ACHN (cell line): ENCODE measurements at regions not wholly inside any gene's neighbourhood (a gene's known extent, or its start where the extent isn't known, plus 50 kb on each side); places are given as distances from the start of the nearest gene placed in this dataset.
A peak's percentile ranks its signal among the peaks of the same experiment; 100 is the strongest.
"Not testable (repeated sequence)": the region's sequence is repeated elsewhere in the genome, so short reads cannot be mapped to it uniquely, and the experiment has no call there.

Experiments
- DNase-seq: peaks from one replicate; pipeline ENCODE4 v3.0.0-alpha.2; 2015
- in situ Hi-C: cut with HindIII; loops from 2 replicates; pipeline ENCODE4 v1.10.0; 2017; ENCODE audit warnings: low sequenced_read_pairs, low pct_ligation_motif_present, low pct_unique_long_range_greater_than_20kb

DNA sequence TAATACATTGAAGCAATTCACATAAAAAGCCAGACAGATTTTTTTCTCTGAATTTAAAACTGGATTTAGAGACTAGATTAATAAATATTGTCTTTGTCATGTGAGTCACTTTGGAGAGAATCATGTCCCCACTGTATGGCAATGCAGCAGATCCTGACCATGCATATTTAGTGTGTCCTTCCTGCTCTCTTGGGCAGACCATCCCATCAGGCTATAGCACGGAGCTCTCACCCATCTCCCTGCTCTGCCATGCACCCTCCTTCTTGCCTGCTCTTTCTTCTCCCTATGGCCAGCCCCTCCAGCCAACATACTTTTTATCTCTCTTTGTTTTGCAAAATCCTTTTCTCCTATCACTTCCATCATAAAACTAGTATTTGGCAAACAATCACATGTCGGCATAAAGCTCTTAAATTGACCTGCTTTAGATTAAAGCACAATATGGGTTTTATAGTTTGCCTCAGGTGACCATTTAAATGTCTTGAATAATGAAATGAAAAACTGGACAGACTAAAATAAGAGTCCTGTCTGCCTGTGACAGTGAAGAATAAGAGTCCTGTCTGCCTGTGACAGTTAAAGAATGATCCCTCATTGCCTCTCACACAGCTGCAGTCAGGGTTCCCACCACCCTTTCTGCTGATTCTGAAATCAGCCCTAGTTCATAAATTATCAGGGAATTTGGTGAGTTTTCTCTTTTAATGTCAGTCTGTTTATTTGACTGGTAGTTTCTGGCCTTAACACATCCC, 315.0 kb upstream of the PLGLB2 start:
- in situ Hi-C loops, DNase-seq: not testable (repeated sequence)

DNA sequence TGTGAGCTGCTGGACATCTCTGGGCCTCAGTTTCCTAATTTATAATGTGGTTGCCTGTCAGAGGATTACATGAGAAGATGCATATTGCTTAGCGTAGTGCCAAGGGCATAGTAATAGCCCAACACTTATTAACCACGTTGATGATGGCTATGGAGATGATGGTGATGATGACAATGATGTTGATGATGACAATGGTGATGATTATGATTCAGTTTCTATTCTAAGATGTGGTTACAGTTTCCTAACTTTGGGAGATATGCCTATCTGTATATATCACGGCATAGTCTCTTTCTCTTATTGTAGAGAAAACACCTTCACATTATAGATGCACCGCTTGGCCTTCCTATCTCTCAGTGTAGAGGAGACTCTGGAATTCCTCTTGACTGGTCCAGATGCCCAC, 311.9 kb upstream of the PLGLB2 start:
- in situ Hi-C loops, DNase-seq: not testable (repeated sequence)

DNA sequence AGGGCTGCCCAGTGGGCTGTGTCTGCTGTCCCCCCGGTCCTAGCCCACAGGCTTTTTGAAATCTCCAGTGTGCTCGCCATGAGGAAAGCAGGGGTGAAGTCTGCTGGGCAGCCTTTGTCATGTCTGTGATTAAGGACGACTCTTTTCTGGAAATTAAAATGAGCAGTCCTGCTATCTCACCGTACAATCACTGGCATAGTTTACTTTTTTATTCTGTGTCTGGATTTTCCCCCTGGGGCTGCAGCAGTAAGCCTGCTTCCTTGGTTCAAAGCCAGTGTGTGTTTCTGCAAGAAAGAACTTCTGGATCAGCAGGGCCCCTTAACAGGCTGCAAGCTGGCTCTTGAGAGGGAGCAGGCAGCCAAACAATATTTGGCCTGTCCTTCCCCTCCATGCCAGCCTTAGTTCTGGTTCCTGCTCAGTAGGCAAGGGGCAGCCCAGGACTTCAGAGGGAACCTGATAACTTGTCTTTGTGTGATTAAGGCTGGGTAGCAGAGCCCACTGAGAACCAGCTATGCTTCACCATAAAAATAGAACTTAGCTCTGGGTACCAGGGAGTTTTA, 310.1 kb upstream of the PLGLB2 start:
- in situ Hi-C loops, DNase-seq: not testable (repeated sequence)

DNA sequence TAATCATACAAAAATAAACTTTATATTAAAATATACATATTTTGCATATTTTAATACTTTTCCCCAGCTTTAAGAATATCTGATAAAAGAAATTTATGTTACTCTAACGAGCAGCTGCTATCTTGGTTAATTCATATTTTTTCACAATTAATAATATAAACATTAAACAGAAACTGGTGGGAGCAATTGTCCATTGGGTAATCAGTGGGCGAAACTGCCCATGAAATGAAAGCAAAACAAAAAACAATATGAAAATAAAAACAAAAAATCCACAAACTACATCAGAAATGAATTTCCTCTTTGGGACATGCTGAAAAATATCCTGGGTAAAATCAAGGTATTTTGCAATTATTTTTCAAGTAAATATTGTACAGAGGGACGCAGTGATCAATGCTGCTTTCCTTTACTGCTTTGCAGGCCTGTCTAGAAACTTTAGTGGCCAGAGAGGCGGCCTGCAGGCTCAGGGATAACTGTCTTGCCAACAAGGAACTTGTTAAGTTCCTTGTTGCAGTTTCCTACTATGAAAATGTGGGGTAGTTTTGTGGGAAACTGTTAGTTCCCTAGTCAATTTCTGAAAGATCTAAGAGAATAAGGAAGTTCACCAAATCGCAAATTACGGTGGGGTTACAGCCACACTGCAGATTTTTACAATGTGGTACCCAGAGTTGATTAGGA, 309.0 kb upstream of the PLGLB2 start:
- DNase-seq, in situ Hi-C loops: not testable (repeated sequence)

DNA sequence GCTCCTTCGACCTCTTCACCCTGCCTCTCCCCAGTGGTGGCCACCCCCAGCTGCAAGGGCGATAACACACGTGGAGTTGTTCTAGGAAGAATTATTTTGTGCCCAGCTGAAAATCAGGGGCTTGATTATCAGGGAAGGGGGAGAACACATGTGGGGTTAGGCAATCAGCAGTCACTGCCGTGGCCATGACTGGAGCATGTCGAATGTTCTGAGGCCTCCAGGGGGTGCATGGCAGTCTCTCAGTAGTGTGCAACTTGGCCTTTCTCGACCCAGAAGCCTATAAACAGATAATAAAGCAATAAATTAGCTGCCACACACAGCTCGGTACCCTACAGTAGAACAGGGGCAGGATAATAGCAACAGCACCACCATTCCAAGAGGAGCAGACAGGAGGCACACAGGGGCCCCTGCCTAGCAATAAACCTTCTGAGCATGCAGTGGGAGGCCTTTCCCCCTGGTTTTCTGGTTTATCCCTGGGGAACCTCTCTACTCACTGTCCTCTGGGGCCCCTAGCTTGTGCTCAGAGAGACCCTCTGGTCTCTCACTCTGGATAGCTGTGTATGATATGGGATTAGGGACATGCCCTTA, 308.2 kb upstream of the PLGLB2 start:
- in situ Hi-C loops, DNase-seq: not testable (repeated sequence)

DNA sequence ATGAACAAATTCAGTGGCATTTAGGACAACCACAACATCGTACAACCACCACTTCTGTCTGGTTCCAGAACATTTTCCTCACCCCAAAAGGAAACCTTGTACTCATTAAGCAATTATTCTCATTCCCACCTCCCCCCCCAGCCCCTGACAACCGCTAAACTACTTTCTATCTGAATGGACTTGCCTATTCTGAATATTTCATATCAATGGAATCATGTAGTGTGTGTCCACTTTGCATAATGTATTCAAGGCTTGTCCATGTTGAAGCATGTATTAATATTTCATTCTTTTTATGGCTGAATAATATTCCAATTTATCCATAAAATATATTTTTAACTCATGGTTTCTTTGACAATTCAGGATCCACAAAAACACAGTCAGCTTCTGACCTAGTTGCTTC, 307.2 kb upstream of the PLGLB2 start:
- DNase-seq, in situ Hi-C loops: not testable (repeated sequence)

DNA sequence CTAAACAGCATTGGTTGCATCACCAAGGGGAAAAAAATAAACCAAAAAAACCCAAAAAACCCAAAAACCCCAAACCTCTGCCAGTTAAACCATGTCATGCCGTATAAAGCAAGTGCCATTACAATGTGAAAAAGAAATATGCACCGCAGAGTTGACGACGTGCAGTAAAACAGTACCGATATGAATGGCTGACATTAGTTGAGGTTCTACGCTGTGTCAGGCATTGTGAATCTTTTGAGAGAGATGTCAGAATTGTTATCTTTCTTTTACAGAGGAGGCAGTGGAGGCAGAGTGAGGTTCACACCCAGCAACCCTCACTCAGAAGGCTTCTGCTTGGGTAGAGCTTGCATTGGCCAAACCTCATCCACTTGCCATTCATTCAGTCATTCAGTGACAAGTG, 306.5 kb upstream of the PLGLB2 start:
- in situ Hi-C loops, DNase-seq: not testable (repeated sequence)

DNA sequence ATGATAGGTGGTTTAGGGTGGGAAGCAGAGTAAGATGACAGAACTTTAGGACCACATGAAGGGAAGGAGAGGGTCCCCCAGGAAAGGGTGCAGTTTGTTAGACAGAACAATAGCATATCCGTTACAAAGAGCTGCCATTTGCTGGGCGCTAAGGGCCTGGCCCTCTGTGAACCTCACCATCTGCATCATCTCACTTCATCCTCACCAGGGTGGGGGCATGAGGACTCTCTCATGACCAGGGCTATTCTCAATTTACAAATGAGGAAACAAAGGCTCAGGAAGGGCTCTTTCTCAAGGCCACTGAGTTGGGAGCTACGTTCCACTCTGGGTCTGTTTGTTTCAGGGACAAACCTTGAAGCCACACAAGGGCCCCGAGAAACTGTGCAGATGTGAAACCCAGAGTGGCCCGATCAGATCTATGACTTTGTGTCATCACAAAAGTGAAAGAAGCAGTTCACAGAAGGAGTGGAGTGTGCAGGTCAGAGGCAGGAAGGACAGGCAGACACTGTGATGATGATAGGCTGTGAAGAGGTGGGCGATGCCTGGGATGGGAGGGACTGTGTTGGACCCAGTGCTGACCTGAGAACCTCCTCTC, 304.8 kb upstream of the PLGLB2 start:
- DNase-seq, in situ Hi-C loops: not testable (repeated sequence)

DNA sequence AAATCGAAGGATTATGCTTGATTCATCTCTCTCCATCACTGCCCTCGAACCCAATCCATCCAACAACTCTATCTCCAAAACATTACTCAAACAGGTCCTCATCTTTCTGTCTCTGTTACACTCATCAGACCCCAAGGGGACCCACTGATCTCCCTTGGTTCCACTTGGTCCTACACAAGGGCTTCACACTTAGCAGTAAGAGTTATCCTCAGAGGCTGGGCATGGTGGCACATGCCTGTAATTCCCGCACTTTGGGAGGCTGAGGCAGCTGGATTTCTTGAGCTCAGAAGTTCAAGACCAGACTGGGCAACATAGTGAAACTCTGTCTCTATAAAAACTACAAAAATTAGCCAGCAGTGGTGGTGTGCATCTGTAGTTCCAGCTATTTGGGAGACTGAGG, 302.9 kb upstream of the PLGLB2 start:
- in situ Hi-C loops, DNase-seq: not testable (repeated sequence)

DNA sequence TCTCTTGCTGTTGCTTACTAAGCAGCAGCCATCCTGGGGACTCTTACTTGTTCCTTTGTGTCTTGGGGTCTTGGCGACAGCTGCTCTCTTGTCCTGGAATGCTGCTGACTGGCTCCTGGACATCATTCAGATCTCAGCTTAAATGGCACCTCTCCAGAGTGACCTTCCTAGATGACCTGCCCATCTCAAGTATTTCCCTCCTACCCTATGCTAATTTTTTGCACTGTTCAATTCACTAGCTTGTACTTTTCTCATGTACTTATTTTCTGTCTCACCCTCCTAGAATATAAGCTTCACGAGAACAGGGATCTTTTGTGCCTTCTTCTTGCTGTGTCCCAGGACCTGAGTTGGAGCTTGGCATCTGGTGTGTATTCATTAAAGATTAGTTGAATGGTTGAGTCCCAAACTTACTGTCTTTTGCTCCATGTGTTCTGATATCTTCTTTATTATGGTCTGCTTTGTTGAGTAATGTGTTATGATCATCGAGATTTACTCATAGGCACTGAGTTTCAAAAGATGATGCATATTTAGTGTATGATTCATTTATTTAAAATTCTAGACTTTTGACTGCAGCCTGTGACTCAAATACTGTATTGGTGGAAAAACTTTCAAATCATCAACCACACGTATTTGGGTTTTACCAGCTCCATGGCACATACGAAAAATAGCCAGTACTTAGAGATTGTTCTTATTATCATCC, 302.1 kb upstream of the PLGLB2 start:
- in situ Hi-C loops, DNase-seq: not testable (repeated sequence)

DNA sequence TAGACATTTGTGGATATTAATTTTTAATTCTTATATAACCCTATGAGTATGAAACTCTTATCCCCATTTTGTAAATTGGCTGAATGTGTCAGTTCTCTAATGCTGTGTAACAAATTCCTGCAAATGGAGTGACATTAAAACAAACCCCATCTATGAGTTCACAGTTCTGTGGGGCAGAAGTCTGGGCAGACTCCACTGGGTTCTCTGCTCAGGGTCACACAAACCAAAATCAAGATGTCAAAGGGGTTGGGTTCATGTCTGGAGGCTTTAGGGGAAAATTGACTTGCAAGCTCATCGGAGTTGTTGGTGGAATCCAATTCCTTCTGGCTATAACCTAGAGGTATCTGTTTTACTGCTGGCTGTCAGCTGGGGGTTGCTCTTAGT, 301.6 kb upstream of the PLGLB2 start:
- DNase-seq, in situ Hi-C loops: not testable (repeated sequence)

DNA sequence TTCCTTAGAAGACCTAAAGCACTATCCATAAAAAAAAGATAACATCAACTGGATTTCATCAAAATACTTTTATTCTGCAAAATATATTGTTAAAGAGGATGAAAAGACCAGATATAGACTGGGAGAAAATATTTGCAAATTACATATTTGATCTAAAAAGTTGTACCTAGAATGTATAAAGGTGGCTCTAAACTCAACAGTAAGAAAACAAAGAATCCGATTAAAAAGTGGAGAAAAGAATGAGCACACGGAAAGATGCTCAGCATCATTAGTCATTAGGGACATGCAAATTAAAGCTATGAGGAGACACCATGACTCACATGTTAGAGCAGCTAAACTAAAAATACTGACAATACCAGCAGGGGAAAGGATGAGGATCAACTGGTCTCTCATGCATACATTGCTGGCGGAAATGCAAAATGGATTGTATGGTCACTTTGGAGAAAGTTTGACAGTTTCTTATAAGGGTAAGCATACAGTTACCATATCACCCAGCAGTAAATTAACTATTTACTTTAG, 298.4 kb upstream of the PLGLB2 start:
- DNase-seq, in situ Hi-C loops: not testable (repeated sequence)

DNA sequence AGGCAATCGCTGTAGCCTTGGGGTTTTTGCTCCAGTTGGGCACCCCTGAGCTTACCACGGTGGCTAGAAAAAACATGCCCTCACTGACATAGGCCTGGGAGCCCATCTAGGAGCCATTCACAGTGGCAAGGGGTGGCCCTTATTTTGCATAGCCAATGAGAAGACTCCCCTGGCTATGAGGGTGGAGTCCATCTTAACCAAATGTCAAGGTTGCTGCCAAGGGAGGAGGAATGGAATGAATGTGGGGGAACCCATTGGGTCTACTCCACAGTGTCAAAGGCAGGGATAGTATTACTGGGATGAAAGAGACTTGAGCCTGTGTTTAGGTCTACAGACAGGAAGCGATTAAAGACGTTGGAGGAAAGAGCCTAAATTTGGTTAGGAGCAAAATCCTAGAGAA, 295.7 kb upstream of the PLGLB2 start:
- DNase-seq, in situ Hi-C loops: not testable (repeated sequence)

DNA sequence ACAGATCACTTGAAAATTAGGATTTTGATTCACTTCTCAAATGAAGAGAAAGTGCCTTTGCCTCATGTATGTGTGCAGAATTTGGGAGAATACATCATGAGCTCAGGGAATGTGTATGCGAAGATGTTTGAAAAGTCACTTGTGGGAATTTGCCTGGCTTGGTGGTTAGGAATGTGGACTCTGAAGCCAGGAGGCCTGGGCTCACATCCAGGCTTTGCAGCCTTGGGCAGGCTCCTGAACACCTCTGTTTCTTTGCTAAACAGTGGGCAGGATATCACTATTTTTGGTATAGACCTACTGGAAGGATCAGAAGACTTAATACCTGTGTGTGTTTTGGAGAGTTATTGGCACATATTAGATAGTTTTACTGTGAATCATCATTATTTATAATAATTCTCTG, 295.0 kb upstream of the PLGLB2 start:
- peak; percentile 53 for DNase-seq
- in situ Hi-C loops, result not testable (repeated sequence)

DNA sequence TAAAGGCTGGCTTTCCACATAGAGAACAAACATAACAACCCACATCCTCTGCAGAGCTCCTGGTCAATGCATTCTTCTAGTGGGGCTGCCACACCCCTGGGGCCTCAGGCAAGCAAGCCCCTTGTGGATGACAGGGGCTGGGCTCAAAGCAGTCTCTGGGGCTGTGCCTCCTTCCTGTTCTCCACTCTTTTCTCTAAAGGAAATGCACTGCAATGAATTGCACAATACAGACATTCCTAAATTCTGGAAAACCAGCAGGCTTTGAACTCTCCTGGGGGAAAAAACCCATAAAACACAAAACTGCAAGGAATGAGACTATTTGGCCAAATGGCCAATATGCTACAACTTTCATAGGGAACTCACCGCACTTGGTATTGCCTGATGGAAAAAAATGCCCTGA, 293.9 kb upstream of the PLGLB2 start:
- in situ Hi-C loops, result not testable (repeated sequence)
- peak; percentile 20 for DNase-seq

DNA sequence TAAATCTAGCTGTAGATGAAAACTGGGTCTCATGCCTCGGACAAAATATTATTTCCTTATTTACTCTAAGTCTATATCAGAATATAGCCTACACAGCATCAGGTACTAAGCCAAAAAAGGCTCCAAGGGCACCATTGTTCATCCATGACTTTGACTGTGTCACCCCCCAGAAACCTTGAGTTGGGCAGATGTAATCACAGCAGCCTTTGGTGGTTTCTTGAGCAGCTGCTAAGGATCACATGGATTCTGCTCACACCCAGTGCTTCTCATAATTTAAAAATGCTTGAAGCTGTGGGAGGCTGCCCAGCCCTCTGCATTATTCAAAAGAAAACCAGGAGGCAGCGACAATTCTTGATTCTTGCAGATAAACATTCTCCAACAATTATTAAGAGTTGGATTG, 293.5 kb upstream of the PLGLB2 start:
- DNase-seq, result peak; percentile 13

DNA sequence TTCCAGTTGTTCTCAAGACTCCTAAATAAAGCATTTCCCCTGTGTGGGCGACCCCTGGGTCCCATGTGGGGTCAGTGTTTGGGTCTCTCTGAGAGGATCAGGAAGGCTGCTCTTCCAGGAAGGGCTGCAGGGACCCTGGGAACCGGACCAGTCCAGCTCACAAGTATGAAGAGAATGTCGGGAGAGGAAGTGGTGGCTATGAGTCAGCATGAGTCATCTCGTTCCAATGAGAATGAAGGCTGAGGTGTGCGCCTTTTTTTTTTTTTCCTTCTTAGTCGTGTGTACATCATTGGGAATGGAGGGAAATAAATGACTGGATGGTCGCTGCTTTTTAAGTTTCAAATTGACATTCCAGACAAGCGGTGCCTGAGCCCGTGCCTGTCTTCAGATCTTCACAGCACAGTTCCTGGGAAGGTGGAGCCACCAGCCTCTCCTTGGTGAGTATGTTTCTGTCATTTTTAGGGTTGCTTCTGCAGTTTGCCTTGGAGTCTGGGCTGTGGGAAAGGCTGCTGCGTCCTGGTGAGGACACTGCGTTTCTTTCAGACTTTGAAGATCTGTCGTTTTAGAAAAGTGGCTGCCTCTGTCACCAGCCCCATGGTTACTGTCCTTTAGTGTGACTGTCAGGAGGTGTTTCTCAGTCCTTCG, 292.6 kb upstream of the PLGLB2 start:
- in situ Hi-C loops, DNase-seq: not testable (repeated sequence)

More for the DNA sequence above, 293.5 kb upstream of the PLGLB2 start:
- in situ Hi-C loops, result not testable (repeated sequence)

DNA sequence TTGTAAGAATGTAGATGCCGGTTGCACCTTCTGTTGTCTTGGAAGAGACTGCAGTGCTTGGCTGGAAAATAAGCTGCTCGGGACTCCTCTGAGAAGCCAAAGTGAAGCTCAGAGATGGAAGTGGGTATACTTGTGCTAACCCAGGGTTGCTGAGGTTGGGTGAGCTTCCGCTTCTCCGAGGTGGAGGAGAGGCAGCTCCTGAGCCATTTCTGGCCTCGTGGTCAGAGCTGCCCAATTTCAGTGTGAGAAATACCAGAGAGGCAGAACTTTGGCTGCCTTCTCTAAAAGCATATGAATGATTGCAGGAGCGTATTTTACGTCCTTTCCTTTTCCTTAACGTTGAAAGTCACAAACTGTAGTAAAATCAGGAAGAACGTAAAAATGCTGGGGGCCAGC, 292.0 kb upstream of the PLGLB2 start:
- in situ Hi-C loops, result not testable (repeated sequence)

More for the DNA sequence above, 292.0 kb upstream of the PLGLB2 start:
- not testable (repeated sequence) for DNase-seq
